Coronary artery (tissue), 2 donors: ENCODE measurements at regions not wholly inside any gene's neighbourhood (a gene's known extent, or its start where the extent isn't known, plus 50 kb on each side); places are given as distances from the start of the nearest gene placed in this dataset.
"Not testable (repeated sequence)": the region's sequence is repeated elsewhere in the genome, so short reads cannot be mapped to it uniquely, and the experiment has no call there.

ENCODE experiments used
- DNase-seq: peaks from one replicate; pipeline ENCODE4 v3.0.0-alpha.2; 2017; ENCODE audit warnings: low spot score
- H3K27ac ChIP-seq, 2 donors: fragments of 200-600 bp; sonication (generic); one replicate each; pipeline ENCODE4 v1.5.1; 2016 to 2019
- H3K4me3 ChIP-seq: fragments of 200-600 bp; sonication (generic); 2 replicates; pipeline ENCODE4 v1.5.1; 2016; ENCODE audit warnings: mild to moderate bottlenecking, moderate library complexity

- DNase-seq, H3K27ac ChIP-seq, H3K4me3 ChIP-seq: not testable (repeated sequence)
These were observed 297.4 kb downstream of the CACNA1B start for GRCh38 chr9:138174954-138175353.

- not testable (repeated sequence) for DNase-seq, H3K27ac ChIP-seq, H3K4me3 ChIP-seq
These were observed 297.8 kb downstream of the CACNA1B start for GRCh38 chr9:138175354-138175753.

GRCh38 chr9:138177091-138177490, 299.5 kb downstream of the CACNA1B start:
- not testable (repeated sequence) for H3K4me3 ChIP-seq, H3K27ac ChIP-seq, DNase-seq

GRCh38 chr9:138179003-138179402, 301.4 kb downstream of the CACNA1B start:
- not testable (repeated sequence) for DNase-seq, H3K4me3 ChIP-seq, H3K27ac ChIP-seq

- DNase-seq, H3K4me3 ChIP-seq, H3K27ac ChIP-seq: not testable (repeated sequence)
These were observed 302.1 kb downstream of the CACNA1B start for GRCh38 chr9:138179671-138180070.

- H3K4me3 ChIP-seq, H3K27ac ChIP-seq, DNase-seq: not testable (repeated sequence)
These were observed 304.4 kb downstream of the CACNA1B start for GRCh38 chr9:138181963-138182362.

GRCh38 chr9:138197156-138197555, 319.6 kb downstream of the CACNA1B start:
- H3K4me3 ChIP-seq, H3K27ac ChIP-seq: not testable (repeated sequence)
- peak; percentile 11 for DNase-seq

- peak; percentile 22 for DNase-seq
- not testable (repeated sequence) for H3K27ac ChIP-seq, H3K4me3 ChIP-seq
These were observed 321.4 kb downstream of the CACNA1B start for GRCh38 chr9:138198963-138199362.

- H3K27ac ChIP-seq, H3K4me3 ChIP-seq: not testable (repeated sequence)
- peak; percentile 29 for DNase-seq
These were observed 322.3 kb downstream of the CACNA1B start for GRCh38 chr9:138199917-138200316.

GRCh38 chr9:138200481-138201142, 323.0 kb downstream of the CACNA1B start:
- H3K4me3 ChIP-seq, H3K27ac ChIP-seq, DNase-seq: not testable (repeated sequence)

- H3K4me3 ChIP-seq, H3K27ac ChIP-seq: not testable (repeated sequence)
- peak; percentile 29 for DNase-seq
These were observed 323.7 kb downstream of the CACNA1B start for GRCh38 chr9:138201167-138201889.

GRCh38 chr9:138202043-138202442, 324.5 kb downstream of the CACNA1B start:
- DNase-seq: peak; percentile 38
- not testable (repeated sequence) for H3K27ac ChIP-seq, H3K4me3 ChIP-seq

GRCh38 chr9:138203304-138203703, 325.7 kb downstream of the CACNA1B start:
- H3K27ac ChIP-seq, DNase-seq, H3K4me3 ChIP-seq: not testable (repeated sequence)

- H3K4me3 ChIP-seq, DNase-seq, H3K27ac ChIP-seq: not testable (repeated sequence)
These were observed 326.3 kb downstream of the CACNA1B start for GRCh38 chr9:138203872-138204271.

- not testable (repeated sequence) for H3K4me3 ChIP-seq, H3K27ac ChIP-seq, DNase-seq
These were observed 328.5 kb downstream of the CACNA1B start for GRCh38 chr9:138206108-138206507.

GRCh38 chr9:138207300-138208179, 330.0 kb downstream of the CACNA1B start:
- not testable (repeated sequence) for H3K27ac ChIP-seq, H3K4me3 ChIP-seq
- DNase-seq: peak; percentile 12

GRCh38 chr9:138209071-138209644, 331.6 kb downstream of the CACNA1B start:
- not testable (repeated sequence) for H3K4me3 ChIP-seq, DNase-seq

GRCh38 chr9:138210388-138210986, 332.9 kb downstream of the CACNA1B start:
- not testable (repeated sequence) for H3K27ac ChIP-seq, DNase-seq, H3K4me3 ChIP-seq

More at GRCh38 chr9:138209071-138209644, 331.6 kb downstream of the CACNA1B start:
- not testable (repeated sequence) for H3K27ac ChIP-seq
